Tibial nerve (tissue), 3 donors: ENCODE measurements at regions not wholly inside any gene's neighbourhood (a gene's known extent, or its start where the extent isn't known, plus 50 kb on each side); places are given as distances from the start of the nearest gene placed in this dataset.

Experiments
- POLR2A ChIP-seq, 2 donors: fragments of 450-650 bp; IDR thresholded peaks; one replicate each; pipeline ENCODE4 v1.6.1; 2017; ENCODE audit warnings: antibody characterized with exemption in 2 of 2, mild to moderate bottlenecking in 2 of 2, moderate library complexity in 2 of 2
- TF ChIP-seq, protein P1 (sequence below), 5 experiments: fragments of 200-600 bp in 3 of 5; fragments of 450-650 bp in 2 of 5; sonication (generic) in 3 of 5; IDR thresholded peaks; one replicate each; pipeline ENCODE4 v1.5.1; 2016 to 2019; ENCODE audit warnings: antibody characterized with exemption in 5 of 5, mild to moderate bottlenecking in 3 of 5, moderate library complexity in 2 of 5

DNA sequence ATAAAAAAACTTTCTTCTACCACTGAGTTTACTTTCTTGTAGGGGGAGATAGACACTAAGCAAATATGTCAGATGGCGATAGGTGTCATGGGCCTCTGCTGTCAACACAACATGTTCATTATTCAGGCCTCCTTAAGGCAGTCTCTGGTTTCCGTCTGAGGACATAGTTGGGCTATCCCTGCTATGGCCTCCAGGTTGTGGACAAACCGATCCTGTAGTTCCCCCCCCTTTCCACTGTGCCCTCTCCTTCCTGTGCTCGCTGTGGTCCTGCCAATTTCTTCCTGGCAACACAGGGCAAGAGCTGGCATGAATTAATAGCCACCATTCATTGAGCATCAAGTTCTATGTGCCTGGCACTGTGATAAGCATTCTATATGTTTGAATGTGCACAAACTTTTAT lies 81.0 kb upstream of the HS3ST2 start:
- TF ChIP-seq, protein P1, sequence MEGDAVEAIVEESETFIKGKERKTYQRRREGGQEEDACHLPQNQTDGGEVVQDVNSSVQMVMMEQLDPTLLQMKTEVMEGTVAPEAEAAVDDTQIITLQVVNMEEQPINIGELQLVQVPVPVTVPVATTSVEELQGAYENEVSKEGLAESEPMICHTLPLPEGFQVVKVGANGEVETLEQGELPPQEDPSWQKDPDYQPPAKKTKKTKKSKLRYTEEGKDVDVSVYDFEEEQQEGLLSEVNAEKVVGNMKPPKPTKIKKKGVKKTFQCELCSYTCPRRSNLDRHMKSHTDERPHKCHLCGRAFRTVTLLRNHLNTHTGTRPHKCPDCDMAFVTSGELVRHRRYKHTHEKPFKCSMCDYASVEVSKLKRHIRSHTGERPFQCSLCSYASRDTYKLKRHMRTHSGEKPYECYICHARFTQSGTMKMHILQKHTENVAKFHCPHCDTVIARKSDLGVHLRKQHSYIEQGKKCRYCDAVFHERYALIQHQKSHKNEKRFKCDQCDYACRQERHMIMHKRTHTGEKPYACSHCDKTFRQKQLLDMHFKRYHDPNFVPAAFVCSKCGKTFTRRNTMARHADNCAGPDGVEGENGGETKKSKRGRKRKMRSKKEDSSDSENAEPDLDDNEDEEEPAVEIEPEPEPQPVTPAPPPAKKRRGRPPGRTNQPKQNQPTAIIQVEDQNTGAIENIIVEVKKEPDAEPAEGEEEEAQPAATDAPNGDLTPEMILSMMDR (IDR thresholded peaks at IDR 0.05): no peak
- TF ChIP-seq POLR2A (IDR thresholded peaks at IDR 0.05): no peak
